Trophoblast cell (in vitro differentiated cells and primary cell): ENCODE measurements at regions not wholly inside any gene's neighbourhood (a gene's known extent, or its start where the extent isn't known, plus 50 kb on each side); places are given as distances from the start of the nearest gene placed in this dataset.

Experiments
- DNase-seq, 2 donors: peaks; one replicate each; pipeline ENCODE4 v3.0.0-alpha.2; 2016
- H2AFZ ChIP-seq: 2 replicates; pipeline ENCODE4 v1.6.1; 2013; ENCODE audit warnings: low read length, moderate library complexity, mild to moderate bottlenecking; ENCODE audit not compliant: insufficient read depth, poor library complexity
- H2AK5ac ChIP-seq: 2 replicates; pipeline ENCODE4 v1.6.1; 2013; ENCODE audit warnings: mild to moderate bottlenecking, low read length
- H2BK120ac ChIP-seq: 2 replicates; pipeline ENCODE4 v1.6.1; 2013; ENCODE audit warnings: low read length, mild to moderate bottlenecking, moderate library complexity; ENCODE audit not compliant: insufficient read depth, poor library complexity
- H2BK12ac ChIP-seq: 2 replicates; pipeline ENCODE4 v1.6.1; 2013; ENCODE audit warnings: mild to moderate bottlenecking, low read length, moderate library complexity
- H2BK5ac ChIP-seq: 2 replicates; pipeline ENCODE4 v1.6.1; 2013; ENCODE audit warnings: low read length, low read depth, moderate library complexity, mild to moderate bottlenecking; ENCODE audit not compliant: poor library complexity
- H3K14ac ChIP-seq: 2 replicates; pipeline ENCODE4 v1.6.1; 2013; ENCODE audit warnings: mild to moderate bottlenecking, low read length
- H3K18ac ChIP-seq: 2 replicates; pipeline ENCODE4 v1.6.1; 2013; ENCODE audit warnings: mild to moderate bottlenecking, low read length
- H3K23ac ChIP-seq: 2 replicates; pipeline ENCODE4 v1.6.1; 2013; ENCODE audit warnings: low read length
- H3K27ac ChIP-seq: 2 replicates; pipeline ENCODE4 v1.5.1; 2013; ENCODE audit warnings: low read depth, mild to moderate bottlenecking, inconsistent platforms, low read length, moderate library complexity
- H3K27me3 ChIP-seq: 2 replicates; pipeline ENCODE4 v1.6.1; 2013; ENCODE audit warnings: inconsistent platforms, mild to moderate bottlenecking, low read length, moderate library complexity; ENCODE audit not compliant: insufficient read depth
- H3K36me3 ChIP-seq, 2 experiments: 1 replicate in 1 of 2; 2 replicates in 1 of 2; pipeline ENCODE4 v1.6.1; 2013; ENCODE audit warnings: low read length in 2 of 2, mild to moderate bottlenecking in 2 of 2, moderate library complexity in 1 of 2; ENCODE audit not compliant: insufficient read depth in 2 of 2, control insufficient read depth in 1 of 2
- H3K4ac ChIP-seq: 2 replicates; pipeline ENCODE4 v1.6.1; 2013; ENCODE audit warnings: low read depth, mild to moderate bottlenecking, low read length, moderate library complexity
- H3K4me1 ChIP-seq, 2 experiments: 1 replicate in 1 of 2; 2 replicates in 1 of 2; pipeline ENCODE4 v1.6.1; 2013; ENCODE audit warnings: low read length in 2 of 2, mild to moderate bottlenecking in 2 of 2, moderate library complexity in 1 of 2; ENCODE audit not compliant: insufficient read depth in 2 of 2, control insufficient read depth in 1 of 2
- H3K4me2 ChIP-seq: 2 replicates; pipeline ENCODE4 v1.6.1; 2013; ENCODE audit warnings: inconsistent platforms, mild to moderate bottlenecking, low read length, moderate library complexity
- H3K4me3 ChIP-seq: 2 replicates; pipeline ENCODE4 v1.5.1; 2013; ENCODE audit warnings: mild to moderate bottlenecking, low read depth, low read length, inconsistent platforms
- H3K79me1 ChIP-seq: one replicate; pipeline ENCODE4 v1.6.1; 2013; ENCODE audit warnings: low read length
- H3K79me2 ChIP-seq: 2 replicates; pipeline ENCODE4 v1.6.1; 2013; ENCODE audit warnings: low read length, mild to moderate bottlenecking; ENCODE audit not compliant: control insufficient read depth, insufficient read depth, poor library complexity
- H3K9ac ChIP-seq: 2 replicates; pipeline ENCODE4 v1.6.1; 2013; ENCODE audit warnings: mild to moderate bottlenecking, low read length
- H3K9me3 ChIP-seq: 2 replicates; pipeline ENCODE4 v1.6.1; 2013; ENCODE audit warnings: low read depth, mild to moderate bottlenecking, control low read depth, inconsistent platforms, low read length; ENCODE audit not compliant: insufficient read depth
- H4K12ac ChIP-seq: 2 replicates; pipeline ENCODE4 v1.6.1; 2013; ENCODE audit warnings: low read depth, mild to moderate bottlenecking, low read length, moderate library complexity
- H4K8ac ChIP-seq: 2 replicates; pipeline ENCODE4 v1.6.1; 2013; ENCODE audit warnings: low read depth, mild to moderate bottlenecking, low read length, moderate library complexity
- H4K91ac ChIP-seq: one replicate; pipeline ENCODE4 v1.6.1; 2013; ENCODE audit warnings: low read depth, mild to moderate bottlenecking, low read length, moderate library complexity
- WGBS: extraction: QIAGEN DNeasy Blood & Tissue Kit; methylation state at CpG from one replicate; pipeline ENCODE4 v1.1.7; 2013; ENCODE audit warnings: missing lambda C conversion rate; ENCODE audit not compliant: insufficient read length, insufficient coverage; ENCODE audit errors: extremely low coverage; 5-methylcytosine and 5-hydroxymethylcytosine counted together

GRCh38 chr10:113354711-113355110 lies 198.1 kb upstream of the HABP2 start:
- Histone ChIP-seq H4K91ac (no peak overlapping the region), H3K79me2 (no peaks in the 10 kb centered on the region), H3K9me3 (no peaks in the 10 kb centered on the region), H2BK12ac (no peak overlapping the region), H3K36me3 (no peaks in the 10 kb centered on the region), H3K4ac (no peak overlapping the region), H3K9ac (no peak overlapping the region), H2BK120ac (no peak overlapping the region), H2BK5ac (no peak overlapping the region), H4K8ac (no peak overlapping the region), H3K4me3 (no peak overlapping the region), H4K12ac (no peak overlapping the region), H3K27ac (no peak overlapping the region), H3K27me3 (no peaks in the 10 kb centered on the region), H3K79me1 (no peaks in the 10 kb centered on the region), H3K4me2 (no peak overlapping the region), H3K14ac (no peak overlapping the region), H3K18ac (no peak overlapping the region), H3K23ac (no peak overlapping the region), H2AK5ac (no peak overlapping the region), H3K4me1 (peaks cover 7 to 11% of the 10 kb centered on the region in 2 experiments), H2AFZ (no peak overlapping the region)
- WGBS, result no CpG with 5 or more reads among the region's 3 CpGs
- no peak for DNase-seq

- no peaks in the 10 kb centered on the region for H3K27me3 ChIP-seq
- peaks cover 7 to 11% of the 10 kb centered on the region in 2 experiments for H3K4me1 ChIP-seq
- H4K8ac ChIP-seq, result no peak overlapping the region
- no peak overlapping the region for H3K27ac ChIP-seq
- H3K4ac ChIP-seq, result no peak overlapping the region
- H2BK5ac ChIP-seq, result no peak overlapping the region
- no peak overlapping the region for H4K12ac ChIP-seq
- no peak overlapping the region for H3K18ac ChIP-seq
- H2BK12ac ChIP-seq, result no peak overlapping the region
- no peak overlapping the region for H2AFZ ChIP-seq
- H3K23ac ChIP-seq, result no peak overlapping the region
- no peak overlapping the region for H2AK5ac ChIP-seq
- no peak overlapping the region for H3K14ac ChIP-seq
- H3K9me3 ChIP-seq, result no peaks in the 10 kb centered on the region
- no peak overlapping the region for H3K4me2 ChIP-seq
- H2BK120ac ChIP-seq, result no peak overlapping the region
- WGBS, result no CpG with 5 or more reads among the region's 5 CpGs
- H3K79me2 ChIP-seq, result no peaks in the 10 kb centered on the region
- no peak overlapping the region for H4K91ac ChIP-seq
- no peak overlapping the region for H3K9ac ChIP-seq
- H3K4me3 ChIP-seq, result no peak overlapping the region
- H3K36me3 ChIP-seq, result no peaks in the 10 kb centered on the region
- no peak for DNase-seq
- H3K79me1 ChIP-seq, result peaks cover 1% of the 10 kb centered on the region
Observed at GRCh38 chr10:113356794-113357680, 195.8 kb upstream of the HABP2 start.

DNA sequence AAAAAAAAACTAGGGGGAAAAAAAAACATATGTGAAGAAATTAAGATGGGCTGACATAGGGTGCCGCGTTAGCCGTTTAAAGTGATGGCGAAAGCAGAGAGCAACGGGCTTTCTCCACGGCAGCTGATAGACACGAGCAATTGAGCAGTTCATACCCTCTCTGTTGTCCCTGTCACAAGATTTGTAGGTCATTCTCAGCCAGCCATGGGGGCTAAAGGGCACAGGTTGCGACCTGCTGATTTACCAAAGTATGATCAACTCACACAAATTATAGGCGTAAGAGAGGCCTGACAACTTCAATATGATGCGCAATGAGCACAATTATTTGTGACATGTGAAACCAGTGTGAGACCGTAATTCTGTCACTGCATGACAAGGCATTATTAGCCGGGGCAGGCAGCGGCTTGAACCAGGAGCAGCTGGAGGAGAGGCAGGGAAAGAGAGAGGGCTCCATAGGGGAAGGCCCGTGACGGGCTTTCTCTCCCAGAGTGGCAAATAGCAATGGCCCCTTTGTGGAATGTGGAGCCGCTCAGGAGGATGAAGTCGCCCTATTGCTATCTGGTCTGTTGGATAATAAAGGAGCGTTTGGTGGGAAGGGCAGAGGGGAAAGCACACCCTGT lies 195.1 kb upstream of the HABP2 start:
- Histone ChIP-seq H2BK12ac (no peak overlapping the region), H4K12ac (no peak overlapping the region), H3K27ac (no peak overlapping the region), H3K23ac (no peak overlapping the region), H3K36me3 (no peaks in the 10 kb centered on the region), H3K79me2 (no peaks in the 10 kb centered on the region), H3K14ac (no peak overlapping the region), H3K18ac (no peak overlapping the region), H2BK5ac (no peak overlapping the region), H2BK120ac (no peak overlapping the region), H3K4me2 (no peak overlapping the region), H3K27me3 (no peaks in the 10 kb centered on the region), H3K4me3 (no peak overlapping the region), H3K79me1 (peaks cover 1% of the 10 kb centered on the region), H3K9ac (no peak overlapping the region), H4K8ac (no peak overlapping the region), H3K9me3 (no peaks in the 10 kb centered on the region), H3K4me1 (peaks cover 7 to 14% of the 10 kb centered on the region in 2 experiments), H4K91ac (no peak overlapping the region), H2AK5ac (no peak overlapping the region), H2AFZ (no peak overlapping the region), H3K4ac (no peak overlapping the region)
- DNase-seq, result no peak
- no CpG with 5 or more reads among the region's 18 CpGs for WGBS

- Histone ChIP-seq H3K9ac (no peak overlapping the region), H3K23ac (no peak overlapping the region), H3K18ac (no peak overlapping the region), H2AFZ (no peak overlapping the region), H3K79me2 (no peaks in the 10 kb centered on the region), H2BK5ac (no peak overlapping the region), H3K4me3 (no peak overlapping the region), H3K27ac (no peak overlapping the region), H3K4ac (no peak overlapping the region), H3K36me3 (no peaks in the 10 kb centered on the region), H2BK120ac (no peak overlapping the region), H4K91ac (no peak overlapping the region), H4K12ac (no peak overlapping the region), H3K27me3 (no peaks in the 10 kb centered on the region), H3K4me1 (peaks cover 7 to 14% of the 10 kb centered on the region in 2 experiments), H2BK12ac (no peak overlapping the region), H3K79me1 (peaks cover 1% of the 10 kb centered on the region), H3K9me3 (no peaks in the 10 kb centered on the region), H3K14ac (no peak overlapping the region), H4K8ac (no peak overlapping the region), H2AK5ac (no peak overlapping the region), H3K4me2 (no peak overlapping the region)
- DNase-seq, result no peak
Observed at GRCh38 chr10:113359655-113360054, 193.2 kb upstream of the HABP2 start.
